Spleen (tissue), 7 donors: ENCODE measurements at regions not wholly inside any gene's neighbourhood (a gene's known extent, or its start where the extent isn't known, plus 50 kb on each side); places are given as distances from the start of the nearest gene placed in this dataset.

Experiments used
- POLR2A ChIP-seq, 3 donors: fragments of 450-650 bp; IDR thresholded peaks; one replicate each; pipeline ENCODE4 v1.5.1; 2017; ENCODE audit warnings: antibody characterized with exemption in 3 of 3, mild to moderate bottlenecking in 1 of 3
- POLR2AphosphoS5 ChIP-seq, 3 donors: sonication (generic); formaldehyde crosslinking; IDR thresholded peaks; one replicate each; pipeline ENCODE4 v1.5.1; 2017; ENCODE audit warnings: antibody characterized with exemption in 3 of 3
- TF ChIP-seq, protein P1 (sequence below), 11 experiments: fragments of 200-600 bp in 7 of 11; fragments of 450-650 bp in 4 of 11; sonication (generic) in 4 of 11; IDR thresholded peaks in 8 of 11; conservative IDR thresholded peaks in 3 of 11; 1 replicate in 7 of 11; 2 replicates in 4 of 11; pipeline versions ENCODE4 v1.4.0 to v1.8.0; 2016 to 2021; ENCODE audit warnings: antibody characterized with exemption in 11 of 11, inconsistent platforms in 4 of 11, mild to moderate bottlenecking in 1 of 11
- donor health status: DM: no; HTN: no; CAD: no; lungs with moderate emphysema.
- donor health status: DM: no; HTN: no; CAD: no.
- donor health status: DM: no; HTN: no; CAD: no.

DNA sequence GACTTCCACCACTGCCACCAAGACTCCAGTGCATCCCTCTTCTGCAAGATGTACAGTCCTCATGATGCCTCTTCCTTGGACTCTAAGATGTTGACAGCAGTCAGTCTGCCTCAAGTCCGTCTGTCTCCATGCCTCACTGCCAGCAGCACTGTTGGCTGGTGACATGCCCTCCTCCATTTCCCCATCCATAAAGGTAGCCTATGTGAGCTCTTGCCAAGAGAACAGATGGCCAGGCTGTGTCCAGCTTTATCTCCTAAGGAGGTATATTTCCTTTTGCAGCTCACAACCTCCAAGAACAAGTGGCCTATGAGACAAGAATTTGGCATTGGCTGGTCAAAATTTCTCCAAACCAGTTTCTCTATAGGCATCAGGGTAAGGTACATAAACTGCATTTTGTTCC, 149.3 kb upstream of the HNRNPA3 start:
- TF ChIP-seq POLR2AphosphoS5 (IDR thresholded peaks at IDR 0.05) (no peak), POLR2A (IDR thresholded peaks at IDR 0.05) (no peak)
- TF ChIP-seq, protein P1, sequence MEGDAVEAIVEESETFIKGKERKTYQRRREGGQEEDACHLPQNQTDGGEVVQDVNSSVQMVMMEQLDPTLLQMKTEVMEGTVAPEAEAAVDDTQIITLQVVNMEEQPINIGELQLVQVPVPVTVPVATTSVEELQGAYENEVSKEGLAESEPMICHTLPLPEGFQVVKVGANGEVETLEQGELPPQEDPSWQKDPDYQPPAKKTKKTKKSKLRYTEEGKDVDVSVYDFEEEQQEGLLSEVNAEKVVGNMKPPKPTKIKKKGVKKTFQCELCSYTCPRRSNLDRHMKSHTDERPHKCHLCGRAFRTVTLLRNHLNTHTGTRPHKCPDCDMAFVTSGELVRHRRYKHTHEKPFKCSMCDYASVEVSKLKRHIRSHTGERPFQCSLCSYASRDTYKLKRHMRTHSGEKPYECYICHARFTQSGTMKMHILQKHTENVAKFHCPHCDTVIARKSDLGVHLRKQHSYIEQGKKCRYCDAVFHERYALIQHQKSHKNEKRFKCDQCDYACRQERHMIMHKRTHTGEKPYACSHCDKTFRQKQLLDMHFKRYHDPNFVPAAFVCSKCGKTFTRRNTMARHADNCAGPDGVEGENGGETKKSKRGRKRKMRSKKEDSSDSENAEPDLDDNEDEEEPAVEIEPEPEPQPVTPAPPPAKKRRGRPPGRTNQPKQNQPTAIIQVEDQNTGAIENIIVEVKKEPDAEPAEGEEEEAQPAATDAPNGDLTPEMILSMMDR (IDR thresholded peaks at IDR 0.05 in 8 of 11, conservative IDR thresholded peaks at IDR 0.05 in 3 of 11) = no peak
